Upper lobe of right lung (tissue), 1 donor: ENCODE measurements at regions not wholly inside any gene's neighbourhood (a gene's known extent, or its start where the extent isn't known, plus 50 kb on each side); places are given as distances from the start of the nearest gene placed in this dataset.
"Not testable (repeated sequence)": the region's sequence is repeated elsewhere in the genome, so short reads cannot be mapped to it uniquely, and the experiment has no call there.

Experiments used
- ATAC-seq: fragments of 200-7000 bp; cut with Tn5 transposase; one replicate; pipeline ENCODE4 v1.9.1; 2020; ENCODE audit warnings: mild to moderate bottlenecking, moderate library complexity
- DNase-seq: peaks from one replicate; pipeline ENCODE4 v3.0.0-alpha.2; 2020
- H3K27ac ChIP-seq: fragments of 200-600 bp; one replicate; pipeline ENCODE4 v1.8.0; 2022
- H3K27me3 ChIP-seq: fragments of 200-600 bp; one replicate; pipeline ENCODE4 v1.8.0; 2022; ENCODE audit warnings: mild to moderate bottlenecking
- H3K36me3 ChIP-seq: fragments of 200-600 bp; one replicate; pipeline ENCODE4 v1.8.0; 2022
- H3K4me1 ChIP-seq: fragments of 200-600 bp; one replicate; pipeline ENCODE4 v1.8.0; 2022
- H3K4me3 ChIP-seq: fragments of 200-600 bp; one replicate; pipeline ENCODE4 v1.8.0; 2022; ENCODE audit warnings: mild to moderate bottlenecking
- H3K9me3 ChIP-seq: fragments of 200-600 bp; one replicate; pipeline ENCODE4 v1.8.0; 2022
- intact Hi-C: fragments of 100-400 bp; cut with DNase I; formaldehyde crosslinking; loops from one replicate; pipeline ENCODE4 v1.11.0; 2022
- TF ChIP-seq, protein P1 (sequence below): fragments of 200-600 bp; IDR thresholded peaks from one replicate; pipeline ENCODE4 v1.8.0; 2022; ENCODE audit warnings: antibody characterized with exemption
- donor health status: DM: no; HTN: yes; CAD: no; lungs with severe emphysema.

DNA sequence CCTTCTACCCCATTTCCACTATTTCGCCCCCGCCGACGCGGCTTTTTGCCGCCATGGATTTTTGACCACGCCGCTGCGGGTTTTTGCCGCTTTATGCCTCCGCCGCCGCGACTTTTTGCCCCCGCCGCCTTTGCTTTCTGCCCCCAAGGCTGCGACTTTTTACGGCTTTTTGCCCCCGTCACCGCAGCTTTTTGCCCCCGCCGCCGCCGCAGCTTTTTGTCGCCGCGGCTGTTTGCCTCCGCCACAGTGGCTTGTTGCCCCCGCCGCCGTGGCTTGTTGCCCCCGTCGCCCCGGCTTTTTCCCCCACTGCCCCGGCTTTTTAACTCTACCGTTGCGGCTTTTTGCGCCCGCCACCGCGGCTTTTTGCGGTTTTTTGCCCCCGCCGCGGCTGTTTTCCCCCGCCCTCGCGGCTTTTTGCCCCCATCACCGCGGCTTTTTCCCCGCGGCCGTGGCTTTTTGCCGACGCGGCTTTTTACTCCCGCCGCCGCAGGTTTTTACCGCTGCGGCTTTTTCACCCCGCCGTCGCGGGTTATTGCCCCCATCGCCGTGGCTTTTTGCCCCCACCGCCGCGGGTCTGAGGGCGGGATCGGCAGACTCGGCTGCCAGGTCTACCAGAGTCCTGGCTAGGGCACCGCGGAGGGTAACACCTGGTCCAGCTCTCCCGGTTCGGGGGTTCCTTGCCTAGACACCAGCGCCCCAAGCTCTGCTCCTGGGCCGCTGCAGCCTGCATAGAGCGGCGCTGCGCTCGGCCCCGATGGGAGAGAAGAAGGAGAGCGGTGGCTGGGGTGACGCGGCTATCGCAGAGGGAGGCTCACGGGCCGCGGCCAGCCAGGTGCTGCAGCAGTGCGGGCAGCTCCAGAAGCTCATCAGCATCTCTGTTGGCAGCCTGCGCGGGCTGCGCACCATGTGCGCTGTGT lies 562.7 kb upstream of the WSB1 start:
- Histone ChIP-seq H3K4me3 (no peak overlapping the region), H3K9me3 (no peaks in the 10 kb centered on the region), H3K4me1 (no peaks in the 10 kb centered on the region), H3K27me3 (no peaks in the 10 kb centered on the region), H3K36me3 (no peaks in the 10 kb centered on the region), H3K27ac (no peak overlapping the region)
- ATAC-seq (peak; percentile 22), DNase-seq (no peak)
- TF ChIP-seq, protein P1, sequence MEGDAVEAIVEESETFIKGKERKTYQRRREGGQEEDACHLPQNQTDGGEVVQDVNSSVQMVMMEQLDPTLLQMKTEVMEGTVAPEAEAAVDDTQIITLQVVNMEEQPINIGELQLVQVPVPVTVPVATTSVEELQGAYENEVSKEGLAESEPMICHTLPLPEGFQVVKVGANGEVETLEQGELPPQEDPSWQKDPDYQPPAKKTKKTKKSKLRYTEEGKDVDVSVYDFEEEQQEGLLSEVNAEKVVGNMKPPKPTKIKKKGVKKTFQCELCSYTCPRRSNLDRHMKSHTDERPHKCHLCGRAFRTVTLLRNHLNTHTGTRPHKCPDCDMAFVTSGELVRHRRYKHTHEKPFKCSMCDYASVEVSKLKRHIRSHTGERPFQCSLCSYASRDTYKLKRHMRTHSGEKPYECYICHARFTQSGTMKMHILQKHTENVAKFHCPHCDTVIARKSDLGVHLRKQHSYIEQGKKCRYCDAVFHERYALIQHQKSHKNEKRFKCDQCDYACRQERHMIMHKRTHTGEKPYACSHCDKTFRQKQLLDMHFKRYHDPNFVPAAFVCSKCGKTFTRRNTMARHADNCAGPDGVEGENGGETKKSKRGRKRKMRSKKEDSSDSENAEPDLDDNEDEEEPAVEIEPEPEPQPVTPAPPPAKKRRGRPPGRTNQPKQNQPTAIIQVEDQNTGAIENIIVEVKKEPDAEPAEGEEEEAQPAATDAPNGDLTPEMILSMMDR: no peak
- intact Hi-C loops: no loop called here

DNA sequence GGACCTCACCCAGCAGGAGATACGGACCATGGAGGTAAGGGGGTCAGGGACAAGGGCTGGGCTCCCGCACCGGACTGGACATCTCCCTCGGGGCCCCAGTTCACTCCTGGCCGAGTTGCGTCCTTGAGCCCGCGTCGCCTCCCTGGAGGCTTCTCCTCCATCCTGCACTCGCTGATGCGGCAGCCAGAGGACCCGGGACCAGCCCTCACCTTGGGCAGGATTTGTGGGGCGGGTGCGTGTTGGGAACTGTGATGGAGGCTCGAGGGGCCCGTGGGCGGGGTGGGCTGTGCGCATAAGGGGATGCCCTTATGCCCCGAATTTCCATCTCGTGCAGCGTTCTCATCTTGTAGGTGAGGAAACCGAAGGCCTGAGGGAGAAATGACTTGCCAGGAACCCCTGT lies 562.0 kb upstream of the WSB1 start:
- DNase-seq: peak; percentile 65
- H3K36me3 ChIP-seq, intact Hi-C loops, H3K27me3 ChIP-seq, ATAC-seq, H3K4me3 ChIP-seq, H3K9me3 ChIP-seq, H3K4me1 ChIP-seq, H3K27ac ChIP-seq: not testable (repeated sequence)

DNA sequence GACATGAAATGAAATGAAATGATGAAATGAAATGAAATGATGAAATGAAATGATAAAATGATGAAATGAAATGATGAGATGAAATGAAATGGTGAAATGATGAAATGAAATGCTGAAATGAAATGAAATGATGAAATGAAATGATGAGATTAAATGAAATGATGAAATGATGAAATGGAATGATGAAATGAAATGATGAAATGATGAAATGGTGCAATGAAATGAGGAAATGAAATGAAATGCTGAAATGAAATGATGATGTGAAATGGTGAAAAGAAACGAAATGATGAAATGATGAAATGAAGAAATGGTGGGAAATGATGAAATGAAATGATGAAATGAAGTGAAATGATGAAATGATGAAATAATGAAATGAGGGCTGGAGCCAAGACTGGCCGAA lies 559.1 kb upstream of the WSB1 start:
- H3K4me1 ChIP-seq, H3K27me3 ChIP-seq, H3K4me3 ChIP-seq, intact Hi-C loops, H3K27ac ChIP-seq, ATAC-seq, H3K36me3 ChIP-seq, DNase-seq, H3K9me3 ChIP-seq: not testable (repeated sequence)

DNA sequence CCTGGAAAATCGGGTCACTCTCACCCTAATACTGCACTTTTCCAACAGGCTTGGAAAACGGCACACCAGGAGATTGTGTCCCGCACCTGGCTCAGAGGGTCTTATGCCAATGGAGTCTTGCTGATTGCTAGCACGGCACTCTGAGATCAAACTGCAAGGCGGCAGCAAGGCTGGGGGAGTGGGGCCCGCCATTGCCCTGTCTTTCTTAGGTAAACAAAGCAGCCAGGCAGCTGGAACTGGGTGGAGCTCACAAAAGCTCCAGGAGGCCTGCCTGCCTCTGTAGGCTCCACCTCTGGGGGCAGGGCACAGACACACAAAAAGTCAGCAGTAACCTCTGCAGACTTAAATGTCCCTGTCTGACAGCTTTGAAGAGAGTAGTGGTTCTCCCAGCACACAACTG lies 557.9 kb upstream of the WSB1 start:
- H3K27ac ChIP-seq, intact Hi-C loops, ATAC-seq, DNase-seq, H3K36me3 ChIP-seq, H3K4me1 ChIP-seq, H3K4me3 ChIP-seq, H3K9me3 ChIP-seq, H3K27me3 ChIP-seq: not testable (repeated sequence)

DNA sequence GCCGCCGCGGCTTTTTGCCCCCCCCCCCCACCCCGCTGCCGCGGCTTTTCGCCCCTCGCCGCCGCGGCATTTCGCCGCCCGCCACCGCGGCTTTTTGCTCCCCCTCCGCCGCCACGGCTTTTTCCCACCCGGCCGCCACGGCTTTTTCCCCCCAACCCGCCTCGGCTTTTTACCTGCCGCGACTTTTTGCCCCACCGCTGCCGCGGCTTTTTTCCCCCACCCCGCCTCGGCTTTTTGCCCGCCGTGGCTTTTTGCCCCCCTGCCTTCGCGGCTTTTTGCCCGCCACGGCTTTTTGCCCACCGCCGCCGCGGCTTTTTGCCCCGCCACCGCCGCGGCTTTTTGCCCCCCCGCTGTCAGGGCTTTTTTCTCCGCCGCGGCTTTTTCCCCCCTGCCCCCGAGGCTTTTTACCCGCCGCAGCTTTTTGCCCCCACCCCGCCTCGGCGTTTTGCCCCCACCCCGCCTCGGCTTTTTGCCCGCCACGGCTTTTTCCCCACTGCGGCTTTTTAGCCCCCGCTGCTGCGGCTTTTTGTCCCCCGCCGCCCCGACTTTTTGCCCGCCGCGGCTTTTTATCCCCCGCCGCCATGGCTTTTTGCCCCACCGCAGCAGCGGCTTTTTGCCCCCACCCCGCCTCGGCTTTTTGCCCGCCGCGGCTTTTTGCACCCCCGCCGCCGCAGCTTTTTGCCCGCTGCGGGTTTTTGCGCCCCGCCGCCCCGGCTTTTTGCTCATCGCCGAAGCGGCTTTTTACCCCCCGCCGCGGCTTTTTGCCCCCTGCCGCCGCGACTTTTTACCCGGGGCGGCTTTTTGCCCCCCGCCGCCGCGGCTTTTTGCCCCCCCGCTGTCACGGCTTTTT lies 527.8 kb upstream of the WSB1 start:
- Histone ChIP-seq H3K4me3 (no peak overlapping the region), H3K27ac (no peak overlapping the region), H3K4me1 (no peaks in the 10 kb centered on the region), H3K9me3 (no peaks in the 10 kb centered on the region), H3K36me3 (no peaks in the 10 kb centered on the region), H3K27me3 (peaks cover 10% of the 10 kb centered on the region)
- DNase-seq (no peak), ATAC-seq (no peak)
- TF ChIP-seq, protein P1: no peak
- intact Hi-C loops: no loop called here

DNA sequence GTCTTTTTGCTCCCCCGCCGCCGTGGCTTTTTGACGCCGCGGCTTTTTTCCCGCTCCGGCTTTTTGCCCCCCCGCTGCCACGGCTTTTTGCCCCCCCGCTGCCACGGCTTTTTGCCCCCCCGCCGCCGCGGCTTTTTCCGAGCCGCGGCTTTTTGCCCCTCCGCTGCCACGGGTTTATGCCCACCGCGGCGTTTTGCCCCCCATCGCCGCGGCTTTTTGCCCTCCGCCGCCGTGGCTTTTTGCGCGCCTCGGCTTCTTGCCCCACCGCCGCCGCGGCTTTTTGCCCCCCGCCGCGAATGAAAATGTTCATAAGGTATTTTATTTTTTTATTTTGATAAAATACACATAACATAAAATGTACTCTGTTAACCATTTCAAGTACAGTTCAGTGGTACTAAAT lies 527.2 kb upstream of the WSB1 start:
- H3K36me3 ChIP-seq: no peaks in the 10 kb centered on the region
- no peaks in the 10 kb centered on the region for H3K9me3 ChIP-seq
- H3K27ac ChIP-seq: no peak overlapping the region
- H3K27me3 ChIP-seq: peaks cover 10% of the 10 kb centered on the region
- TF ChIP-seq, protein P1: no peak
- no peak overlapping the region for H3K4me3 ChIP-seq
- DNase-seq (no peak), ATAC-seq (no peak)
- H3K4me1 ChIP-seq: no peaks in the 10 kb centered on the region
- intact Hi-C loops: no loop called here
